Fibroblast of villous mesenchyme (primary cell): ENCODE measurements at regions not wholly inside any gene's neighbourhood (a gene's known extent, or its start where the extent isn't known, plus 50 kb on each side); places are given as distances from the start of the nearest gene placed in this dataset.
A peak's percentile ranks its signal among the peaks of the same experiment; 100 is the strongest.
"Not testable (repeated sequence)": the region's sequence is repeated elsewhere in the genome, so short reads cannot be mapped to it uniquely, and the experiment has no call there.

Source experiments
- DNase-seq: peaks from one replicate; pipeline ENCODE4 v3.0.0-alpha.2; 2010; ENCODE audit warnings: low read depth
- H3K4me3 ChIP-seq: 2 replicates; pipeline ENCODE4 v1.5.1; 2011; ENCODE audit warnings: low read depth, mild to moderate bottlenecking, low read length
- CTCF ChIP-seq: IDR thresholded peaks from 2 replicates; pipeline ENCODE4 v1.5.1; 2012; ENCODE audit warnings: low read depth, mild to moderate bottlenecking, low read length; ENCODE audit not compliant: insufficient read depth

GRCh38 chr6:169117663-169118062, 136.0 kb downstream of the THBS2 start:
- DNase-seq = no peak
- TF ChIP-seq CTCF = no peak
- no peak overlapping the region for H3K4me3 ChIP-seq

GRCh38 chr6:169115632-169116031, 138.0 kb downstream of the THBS2 start:
- TF ChIP-seq CTCF = no peak
- peak; percentile 87 for DNase-seq
- H3K4me3 ChIP-seq = no peak overlapping the region

GRCh38 chr6:169114632-169115031, 139.0 kb downstream of the THBS2 start:
- H3K4me3 ChIP-seq = not testable (repeated sequence)

DNA sequence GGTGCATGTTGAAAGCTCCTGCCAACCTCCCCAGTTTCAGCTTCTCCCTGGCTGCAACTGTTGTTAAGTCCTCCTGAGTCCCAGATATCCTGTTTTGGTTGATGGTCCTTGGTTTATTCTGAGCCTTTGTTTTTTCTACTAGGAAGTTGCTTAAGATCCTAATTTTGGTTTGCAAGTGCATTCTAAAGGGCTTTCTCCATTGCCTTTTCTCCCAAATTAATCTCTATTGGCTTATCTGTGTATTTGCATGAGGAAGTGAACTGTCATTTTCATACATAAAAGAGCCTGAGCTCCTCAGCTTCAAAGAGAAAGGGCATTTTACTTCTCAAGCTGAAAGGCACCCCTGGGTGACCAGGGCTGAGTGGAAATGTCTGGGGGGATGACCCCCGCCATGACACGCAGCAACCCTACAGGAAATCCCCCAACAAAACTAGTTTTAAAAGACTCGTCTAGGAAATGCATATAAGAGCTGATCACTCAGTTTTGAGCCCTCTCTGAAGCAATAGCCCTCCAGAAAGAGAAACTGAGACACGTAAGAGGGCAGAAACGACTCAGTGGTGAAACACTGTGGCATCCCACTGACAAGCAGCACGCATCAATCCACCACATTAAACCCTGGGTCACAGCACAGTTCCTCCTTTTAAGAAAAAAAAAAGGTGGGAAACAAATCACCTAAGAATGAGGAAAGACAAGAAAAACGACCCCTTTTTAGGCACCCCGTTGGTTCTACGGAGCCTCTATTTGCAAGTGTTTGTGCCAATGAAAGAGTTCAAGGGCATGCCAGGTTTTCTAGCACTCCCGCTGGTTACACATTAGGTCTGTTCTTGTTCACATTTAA, 140.9 kb downstream of the THBS2 start:
- H3K4me3 ChIP-seq = no peak overlapping the region
- no peak for TF ChIP-seq CTCF

More at GRCh38 chr6:169114632-169115031, 139.0 kb downstream of the THBS2 start:
- DNase-seq = peak; percentile 61

GRCh38 chr6:169111203-169111602, 142.4 kb downstream of the THBS2 start:
- no peak for DNase-seq
- no peak for TF ChIP-seq CTCF
- no peak overlapping the region for H3K4me3 ChIP-seq

More for the DNA sequence above, 140.9 kb downstream of the THBS2 start:
- no peak for DNase-seq

GRCh38 chr6:169109411-169110220, 144.0 kb downstream of the THBS2 start:
- DNase-seq = peak; percentile 23
- TF ChIP-seq CTCF = no peak
- H3K4me3 ChIP-seq = no peak overlapping the region

- TF ChIP-seq CTCF = no peak
- no peak overlapping the region for H3K4me3 ChIP-seq
- no peak for DNase-seq
Measured at GRCh38 chr6:169108753-169109152, 144.9 kb downstream of the THBS2 start.
